GDM1 (cell line): ENCODE measurements at regions not wholly inside any gene's neighbourhood (a gene's known extent, or its start where the extent isn't known, plus 50 kb on each side); places are given as distances from the start of the nearest gene placed in this dataset.
"Not testable (repeated sequence)": the region's sequence is repeated elsewhere in the genome, so short reads cannot be mapped to it uniquely, and the experiment has no call there.

ENCODE experiments used
- DNase-seq: peaks from one replicate; lab custom pipeline; 2025; lab: John Stamatoyannopoulos, UW

DNA sequence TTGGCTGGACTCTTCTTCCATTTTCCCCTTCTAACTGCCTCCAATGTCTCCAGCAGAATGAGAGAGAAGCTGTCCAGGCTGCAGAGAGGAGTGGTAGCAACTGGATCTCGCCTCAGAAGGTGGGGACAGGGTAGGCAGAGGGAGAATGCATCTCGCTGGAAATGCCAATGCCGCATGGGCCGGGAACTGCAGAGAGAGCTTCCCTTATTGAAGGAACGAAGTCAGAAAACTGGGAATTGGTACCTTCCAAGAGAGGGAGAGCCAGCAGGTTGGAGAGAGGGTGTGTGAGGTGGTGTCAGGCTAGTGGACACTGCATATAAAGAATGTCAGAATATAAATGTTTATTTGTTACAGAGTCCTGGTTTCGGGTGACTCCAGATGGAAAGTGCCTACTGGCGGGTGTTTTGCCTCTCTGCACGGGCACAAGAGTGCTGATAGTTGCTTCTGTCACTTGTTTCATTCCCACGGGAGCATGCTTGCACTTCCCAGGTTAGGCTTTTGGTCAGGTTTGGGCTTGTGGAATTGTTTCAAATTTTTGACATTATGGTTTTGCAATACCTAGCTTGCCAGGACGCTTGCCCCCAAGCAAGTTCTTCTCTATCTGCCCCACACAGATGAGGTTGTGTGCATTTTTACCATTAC is 156.8 kb upstream of the STS start:
- DNase-seq, result no peak

DNA sequence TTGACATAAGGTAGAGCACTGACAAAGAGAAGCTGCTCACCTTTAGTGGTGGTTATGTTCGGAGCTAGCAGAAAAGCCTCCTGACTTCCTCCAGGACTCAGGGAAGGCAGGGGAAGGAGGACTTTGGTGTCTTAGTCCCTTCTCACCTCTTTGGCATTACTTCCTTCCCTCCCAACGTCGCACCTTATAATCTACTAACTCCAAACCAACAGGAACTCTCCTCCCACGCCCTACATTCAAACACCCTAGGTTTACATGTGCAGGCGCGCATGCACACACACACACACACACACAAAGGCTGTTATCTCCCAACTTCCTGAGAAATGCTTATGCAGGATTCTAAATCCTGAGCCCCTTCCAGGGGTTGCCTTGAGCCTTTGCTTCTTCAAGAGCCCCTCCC is 157.7 kb upstream of the STS start:
- no peak for DNase-seq

DNA sequence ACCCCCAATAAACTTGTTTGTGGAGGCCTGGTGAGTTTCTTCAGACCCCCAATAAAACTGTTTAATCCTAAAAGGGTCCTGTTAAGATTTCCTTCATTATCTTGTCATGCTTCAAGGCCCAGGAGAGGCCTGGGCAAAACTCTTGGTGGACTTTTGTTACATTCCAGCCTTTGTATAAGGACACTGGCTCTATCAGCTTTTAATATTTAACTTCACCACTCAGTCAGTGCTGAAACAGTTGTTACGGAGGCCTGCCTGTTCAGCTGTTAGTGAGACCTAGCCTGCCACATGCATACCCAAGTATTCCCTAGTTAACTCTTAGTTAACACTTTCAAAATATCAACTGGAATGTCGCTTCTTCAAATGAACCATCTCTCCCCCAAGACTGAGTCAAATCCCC is 158.8 kb upstream of the STS start:
- DNase-seq, result not testable (repeated sequence)

DNA sequence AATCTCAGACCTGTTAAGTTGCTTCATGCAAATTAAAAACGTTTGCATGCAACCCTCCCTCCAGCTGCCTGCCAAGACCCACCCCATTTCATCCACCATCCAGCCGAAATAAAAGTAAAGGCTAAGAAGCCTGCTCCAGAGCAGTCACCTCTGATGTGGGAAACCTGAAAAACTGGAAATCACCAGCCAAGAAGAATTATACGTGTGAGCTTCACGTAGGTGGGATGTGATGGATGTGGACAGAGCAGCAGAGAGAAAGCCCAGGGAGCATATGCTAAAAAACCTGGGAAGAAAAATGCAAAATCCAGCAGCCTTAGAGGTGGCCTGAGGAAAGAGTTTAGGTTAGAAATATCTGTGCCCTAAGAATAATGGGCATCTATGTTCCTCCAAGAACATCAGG is 160.6 kb upstream of the STS start:
- DNase-seq, result no peak

DNA sequence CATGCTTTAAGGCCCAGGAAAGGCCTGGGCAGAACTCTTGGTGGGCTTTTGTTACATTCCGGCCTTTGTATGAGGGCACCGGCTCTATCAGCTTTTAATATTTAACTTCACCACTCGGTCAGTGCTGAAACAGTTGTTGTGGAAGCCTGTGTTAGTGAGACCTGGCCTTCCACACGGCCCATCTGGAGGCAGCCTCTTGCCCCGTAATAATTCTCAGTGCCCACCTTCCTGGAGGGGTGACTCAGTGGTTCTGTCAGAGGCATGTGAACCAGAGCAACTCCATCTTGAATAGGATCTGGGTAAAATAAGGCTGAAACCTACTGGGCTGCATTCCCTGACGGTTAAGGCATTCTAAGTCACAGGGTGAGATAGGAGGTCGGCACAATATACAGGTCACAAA is 162.0 kb upstream of the STS start:
- DNase-seq, result no peak

DNA sequence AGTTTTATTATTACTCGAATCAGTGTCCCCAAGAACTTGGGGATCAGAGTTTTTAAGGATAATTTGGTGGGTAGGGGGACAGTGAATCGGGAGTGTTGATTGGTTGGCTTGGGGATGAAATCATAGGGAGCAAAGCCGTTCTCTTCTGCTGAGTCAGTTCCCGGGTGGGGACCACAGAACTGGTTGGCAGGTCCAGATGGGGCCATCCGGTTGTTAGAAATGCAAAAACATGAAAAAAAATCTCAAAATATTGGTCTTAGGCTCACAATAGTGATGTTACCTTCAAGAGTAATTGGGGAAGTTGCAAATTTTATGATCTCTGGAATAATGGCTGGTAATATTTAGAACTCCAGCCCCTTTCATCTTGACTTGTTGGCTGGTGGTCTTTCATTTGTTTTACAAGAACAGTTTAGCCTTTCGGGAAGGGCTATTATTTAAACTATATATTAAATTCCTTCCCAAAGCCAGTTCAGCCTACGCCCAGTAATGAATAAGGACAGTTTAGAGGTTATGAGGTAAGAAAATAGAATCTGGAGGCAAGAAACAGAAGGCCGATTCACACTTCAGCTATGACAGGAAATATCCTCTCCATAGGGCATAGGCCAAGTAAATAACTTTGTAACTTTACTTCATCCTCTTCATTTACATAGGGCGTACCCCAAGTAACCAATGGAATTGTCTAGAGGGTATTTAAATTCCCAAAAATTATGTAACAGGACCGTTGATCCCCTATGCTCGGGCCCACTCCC is 164.1 kb upstream of the STS start:
- no peak for DNase-seq

DNA sequence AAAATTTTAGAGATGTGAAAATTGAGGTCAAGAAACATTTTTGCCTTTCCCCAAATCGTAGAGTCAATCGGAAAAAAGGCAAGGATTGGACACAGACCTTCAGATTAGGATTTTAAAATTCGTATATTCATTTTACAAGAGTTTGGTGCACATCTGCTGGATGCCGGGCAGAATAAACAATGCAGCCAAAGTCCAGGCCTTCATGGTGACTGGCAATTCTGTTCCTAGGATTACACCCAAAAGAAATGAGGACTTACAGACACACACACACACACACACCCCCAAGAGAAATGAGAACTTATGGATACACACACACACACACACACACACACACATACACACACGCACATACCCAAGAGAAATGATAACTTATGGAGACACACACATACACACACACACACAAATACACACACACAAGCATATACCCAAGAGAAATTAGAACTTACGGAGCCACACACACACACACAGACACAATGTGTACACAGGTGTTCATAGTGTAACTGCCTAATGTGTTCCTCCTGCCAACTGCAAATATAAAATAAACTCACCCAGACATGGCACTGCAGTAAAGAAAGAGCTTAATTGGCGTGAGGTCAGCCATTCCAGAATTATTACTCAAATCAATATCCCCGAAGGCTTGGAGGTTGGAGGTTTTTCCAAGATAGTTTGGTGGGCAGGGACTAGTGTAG is 165.7 kb upstream of the STS start:
- no peak for DNase-seq

DNA sequence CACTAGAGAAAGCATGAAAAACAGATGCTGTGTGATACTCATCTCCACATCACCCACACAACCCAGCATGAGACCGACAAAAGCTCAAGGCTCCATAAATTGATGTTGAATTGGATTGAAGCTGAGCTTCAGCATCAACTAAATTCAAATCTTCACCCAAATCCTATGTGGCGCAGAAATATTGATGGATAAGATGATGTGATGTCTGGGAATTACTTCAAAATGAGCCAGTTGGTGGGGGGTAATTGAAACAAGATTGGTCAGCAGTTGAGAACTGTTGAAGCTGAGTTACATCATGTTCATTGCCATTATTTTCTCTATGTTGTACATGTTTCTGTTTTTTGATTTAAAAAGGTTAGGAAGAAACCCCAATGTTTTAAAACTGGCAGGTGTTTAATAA is 166.5 kb upstream of the STS start:
- no peak for DNase-seq

DNA sequence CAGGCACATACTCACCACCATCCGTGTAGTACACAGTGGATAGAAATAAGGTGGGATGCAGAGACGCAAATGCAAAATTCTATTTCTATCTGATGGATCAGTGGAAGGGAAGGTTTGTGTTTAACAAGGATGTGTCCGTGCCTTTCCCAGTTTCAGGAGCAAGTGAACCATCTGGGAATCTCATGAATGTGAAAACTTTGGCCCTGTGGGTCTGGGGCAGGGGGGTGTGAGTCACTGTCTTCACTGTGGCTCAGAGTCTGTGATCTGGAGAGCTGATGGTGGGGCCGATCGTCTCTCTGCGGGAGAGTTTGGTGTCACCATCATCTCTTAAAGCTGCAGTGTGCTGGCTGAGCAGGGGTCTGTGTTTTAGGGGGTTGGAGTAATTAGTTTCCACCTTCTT is 179.3 kb upstream of the STS start:
- no peak for DNase-seq

DNA sequence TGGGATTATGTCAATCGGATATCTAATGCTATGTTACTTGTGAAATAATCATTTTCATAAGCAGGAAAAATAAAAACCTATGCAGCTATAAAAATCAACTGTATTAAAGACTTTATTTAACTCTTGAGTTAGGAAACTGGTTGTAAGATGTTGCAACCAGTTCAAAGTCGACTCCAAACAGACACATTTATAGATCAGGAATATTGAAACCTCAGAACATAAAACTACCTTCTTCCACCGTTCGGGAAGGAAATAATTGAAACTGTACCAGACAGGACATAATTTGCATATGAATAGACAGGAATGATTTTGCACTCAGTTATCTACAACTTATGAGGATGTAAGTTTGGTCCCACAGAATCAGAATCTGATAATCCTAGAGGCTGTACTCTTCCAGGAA is 181.8 kb upstream of the STS start:
- no peak for DNase-seq

DNA sequence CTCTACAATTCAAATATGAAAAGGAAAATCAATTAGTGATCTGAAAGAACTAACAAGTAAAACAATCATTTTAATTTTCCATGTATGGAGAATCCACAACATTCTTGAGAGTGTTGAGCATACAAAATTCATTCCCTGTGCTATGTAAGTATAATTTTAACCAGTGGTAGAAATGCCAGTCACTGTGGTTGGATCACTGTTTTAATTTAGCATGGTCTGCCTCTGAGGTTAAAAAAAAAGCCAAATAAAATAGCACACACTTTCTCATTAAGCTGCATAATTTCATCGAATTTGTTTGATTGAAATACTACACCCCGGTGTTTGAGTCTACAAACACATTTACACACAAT is 185.5 kb upstream of the STS start:
- DNase-seq, result no peak

DNA sequence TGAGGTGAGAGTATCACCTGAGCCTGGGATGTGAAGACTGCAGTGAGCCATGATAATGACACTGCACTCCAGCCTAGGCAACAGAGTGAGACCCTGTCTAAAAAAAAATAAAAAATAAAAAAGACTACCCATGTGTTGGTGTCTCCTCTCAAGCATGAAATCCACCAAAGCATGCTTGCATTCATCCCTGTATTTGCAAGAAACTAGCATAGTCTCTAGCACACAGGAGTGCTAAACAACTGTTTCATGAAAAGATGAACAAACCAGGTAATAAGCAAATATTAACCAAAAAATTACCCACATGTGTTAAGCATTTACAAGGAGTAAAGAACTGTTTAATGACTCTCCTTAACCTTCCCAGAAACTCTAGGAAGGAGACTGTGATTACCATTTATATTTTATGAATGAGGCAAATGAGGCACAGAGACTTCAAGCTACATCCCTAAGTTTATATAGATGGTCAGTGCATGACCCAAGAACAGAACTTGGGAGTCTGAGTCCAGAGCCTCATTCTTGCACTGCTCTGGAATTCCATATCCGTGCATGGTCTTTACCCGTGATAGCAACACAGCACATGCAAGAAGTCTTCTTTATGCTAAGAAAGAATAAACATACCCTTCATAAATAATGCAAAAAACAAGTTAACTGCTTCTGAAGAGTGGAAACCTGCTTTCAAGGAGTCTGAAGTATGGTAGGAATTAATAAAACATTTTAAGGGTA is 186.1 kb upstream of the STS start:
- DNase-seq, result no peak

DNA sequence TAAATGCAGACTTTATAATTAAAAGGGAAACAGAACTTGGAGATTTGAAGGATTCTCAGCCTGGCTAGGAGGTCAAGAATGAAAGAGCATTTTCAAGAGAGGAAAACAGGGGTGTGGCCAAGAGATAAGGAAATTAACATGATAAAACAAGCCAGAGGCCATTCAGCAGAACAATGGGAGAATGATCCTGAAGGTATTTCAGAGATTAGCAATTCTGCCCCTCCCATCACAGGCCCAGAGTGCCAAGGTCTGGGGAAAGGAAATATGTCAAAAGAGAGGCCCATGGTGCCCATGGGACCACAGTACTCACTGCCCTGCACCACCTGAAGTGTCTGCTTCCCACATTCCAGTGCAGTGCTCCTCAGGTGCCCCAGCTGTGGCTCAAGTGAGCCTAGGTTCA is 188.5 kb upstream of the STS start:
- no peak for DNase-seq

DNA sequence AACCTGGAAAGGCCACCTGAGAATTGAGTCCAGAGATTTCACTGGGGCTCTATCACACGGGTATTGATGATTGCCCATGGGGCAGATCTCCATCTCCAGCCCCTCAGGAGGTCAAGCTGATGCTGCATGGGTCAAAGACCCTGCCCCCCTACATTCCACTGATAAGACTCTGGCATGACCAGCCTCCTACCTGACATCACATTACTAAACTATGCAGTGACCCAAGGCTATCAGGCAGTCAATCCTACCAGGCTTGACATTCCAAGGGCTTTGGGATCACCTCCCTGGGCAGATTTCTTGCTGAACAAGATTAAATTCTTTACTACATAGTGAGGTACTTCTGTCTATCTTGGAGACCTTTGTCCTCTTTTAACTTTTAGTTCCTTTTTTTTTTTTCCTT is 192.7 kb upstream of the STS start:
- no peak for DNase-seq

DNA sequence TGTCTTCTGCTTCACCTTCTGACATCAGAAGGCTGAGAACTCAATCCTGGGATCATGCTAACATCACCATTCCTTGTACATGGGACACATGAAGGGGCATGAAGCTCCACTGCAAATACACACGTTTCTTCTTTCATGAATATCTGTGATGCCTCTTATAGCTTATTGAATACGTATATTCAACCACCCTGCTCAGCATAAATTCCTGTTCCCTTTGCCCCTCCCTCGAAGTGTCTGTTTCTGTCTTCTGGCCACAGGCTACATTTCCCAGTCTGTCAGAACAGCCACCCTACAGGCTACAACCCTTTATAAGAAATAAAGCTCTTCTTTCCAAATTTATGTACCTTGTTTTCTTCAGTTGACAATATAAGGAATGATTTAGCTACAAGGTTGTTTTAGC is 201.3 kb upstream of the STS start:
- DNase-seq, result no peak

DNA sequence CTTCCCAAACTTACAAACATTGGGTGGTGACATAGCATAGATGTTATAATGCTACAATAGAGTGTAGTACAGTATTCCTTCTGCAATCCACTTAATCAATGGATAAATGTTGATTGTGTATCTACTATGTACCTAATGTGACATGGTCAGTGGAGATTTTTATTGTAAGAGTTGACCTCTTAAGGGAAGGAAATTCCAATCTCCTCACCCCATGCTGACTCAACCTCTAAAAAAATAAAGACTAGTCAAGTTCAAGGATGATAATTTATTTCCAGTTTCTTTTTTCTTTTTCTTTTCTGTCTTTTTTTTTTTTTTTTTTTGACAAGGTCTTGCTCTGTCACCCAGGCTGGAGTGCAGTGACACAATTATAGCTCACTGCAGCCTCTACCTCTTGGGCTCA is 206.5 kb upstream of the STS start:
- DNase-seq, result no peak

DNA sequence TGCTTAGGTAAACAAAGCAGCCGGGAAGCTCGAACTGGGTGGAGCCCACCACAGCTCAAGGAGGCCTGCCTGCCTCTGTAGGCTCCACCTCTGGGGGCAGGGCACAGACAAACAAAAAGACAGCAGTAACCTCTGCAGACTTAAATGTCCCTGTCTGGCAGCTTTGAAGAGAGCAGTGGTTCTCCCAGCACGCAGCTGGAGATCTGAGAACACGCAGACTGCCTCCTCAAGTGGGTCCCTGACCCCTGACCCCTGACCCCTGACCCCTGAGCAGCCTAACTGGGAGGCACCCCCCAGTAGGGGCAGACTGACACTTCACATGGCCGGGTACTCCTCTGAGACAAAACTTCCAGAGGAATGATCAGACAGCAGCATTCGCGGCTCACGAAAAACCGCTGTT is 214.6 kb upstream of the STS start:
- not testable (repeated sequence) for DNase-seq

DNA sequence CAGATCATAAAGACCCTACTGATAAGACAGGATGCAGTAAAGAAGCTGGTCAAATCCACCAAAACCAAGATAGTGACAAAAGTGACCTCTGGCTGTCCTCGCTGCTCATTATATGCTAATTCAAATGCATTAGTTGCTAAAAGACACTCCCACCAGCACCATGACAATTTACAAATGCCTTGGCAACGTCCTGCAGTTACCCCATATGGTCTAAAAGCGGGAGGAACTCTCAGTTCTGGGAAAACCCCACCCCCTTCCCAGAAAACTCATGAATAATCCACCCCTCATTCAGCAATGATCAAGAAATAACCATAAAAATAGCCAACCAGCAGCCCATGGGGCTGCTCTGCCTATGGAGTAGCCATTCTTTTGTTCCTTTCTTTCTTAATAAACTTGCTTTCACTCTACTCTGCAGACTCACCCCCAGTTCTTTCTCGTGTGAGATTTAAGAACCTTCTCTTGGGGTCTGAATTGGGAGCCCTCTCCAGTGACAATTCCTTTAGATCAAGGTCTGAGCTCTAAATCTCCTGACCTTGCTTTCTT is 217.1 kb upstream of the STS start:
- DNase-seq, result no peak

DNA sequence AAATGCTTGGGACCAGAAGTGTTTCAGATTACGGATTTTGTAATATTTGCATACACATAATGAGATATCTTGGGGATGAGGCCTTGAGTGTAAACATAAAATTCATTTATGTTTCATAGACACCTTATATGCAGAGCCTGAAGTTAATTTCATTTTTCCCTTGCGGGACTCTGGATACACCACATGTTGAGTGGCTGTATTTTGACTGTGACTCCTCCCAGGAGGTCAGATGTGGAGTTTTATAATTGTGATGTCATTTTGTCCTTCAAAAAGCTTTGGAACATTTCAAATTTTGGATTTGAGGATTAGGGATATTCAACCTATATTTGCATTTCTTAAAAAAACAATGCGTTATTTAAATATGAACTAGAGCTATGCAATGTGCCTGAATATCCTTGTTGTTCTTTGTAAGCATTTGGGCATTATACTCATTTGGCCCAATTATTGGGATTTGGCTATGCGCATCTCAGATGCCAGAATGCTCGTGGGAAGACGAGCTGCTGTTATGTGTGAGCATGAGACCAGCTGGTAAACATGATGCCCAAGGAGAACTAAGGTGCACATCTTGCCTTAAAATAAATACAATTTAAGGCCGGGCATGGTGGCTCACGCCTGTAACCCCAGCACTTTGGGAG is 223.0 kb upstream of the STS start:
- DNase-seq, result no peak

DNA sequence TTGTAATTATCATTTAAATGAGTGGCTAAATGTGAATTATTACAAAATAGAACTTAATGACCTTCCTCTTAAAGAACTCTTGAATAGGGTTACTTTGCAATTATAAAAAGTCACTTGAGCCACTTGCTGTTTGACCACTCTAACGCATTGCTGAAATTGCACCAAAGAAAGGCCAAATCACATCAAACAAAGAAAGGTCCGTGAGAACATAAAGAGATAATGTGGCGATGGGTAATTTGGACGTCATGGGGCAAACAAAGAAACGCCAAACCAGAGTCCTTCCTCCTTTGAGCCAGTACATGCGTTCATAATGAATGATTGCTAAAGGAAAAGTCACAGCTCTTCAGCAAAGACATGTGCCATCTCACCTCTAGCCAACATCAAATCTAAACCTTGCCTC is 229.8 kb upstream of the STS start:
- no peak for DNase-seq

DNA sequence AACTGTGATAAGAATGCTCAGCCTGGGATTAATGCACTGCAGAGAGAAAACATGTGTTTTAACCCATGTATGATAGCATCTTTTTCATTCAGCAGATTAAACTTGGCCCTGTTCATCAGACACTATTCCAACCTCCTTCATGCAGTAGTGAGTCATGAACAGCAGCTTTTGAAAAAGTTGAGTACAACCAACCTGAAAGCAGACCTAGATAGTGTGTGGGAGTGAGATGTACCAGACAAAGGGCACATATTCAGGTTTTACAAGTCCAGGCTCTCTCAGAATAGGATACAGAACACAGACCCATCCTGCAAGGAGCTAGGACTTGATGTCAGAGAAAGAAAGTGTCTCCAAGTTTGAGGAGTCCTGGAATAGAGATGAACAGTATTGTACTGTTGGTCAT is 237.3 kb upstream of the STS start:
- no peak for DNase-seq

DNA sequence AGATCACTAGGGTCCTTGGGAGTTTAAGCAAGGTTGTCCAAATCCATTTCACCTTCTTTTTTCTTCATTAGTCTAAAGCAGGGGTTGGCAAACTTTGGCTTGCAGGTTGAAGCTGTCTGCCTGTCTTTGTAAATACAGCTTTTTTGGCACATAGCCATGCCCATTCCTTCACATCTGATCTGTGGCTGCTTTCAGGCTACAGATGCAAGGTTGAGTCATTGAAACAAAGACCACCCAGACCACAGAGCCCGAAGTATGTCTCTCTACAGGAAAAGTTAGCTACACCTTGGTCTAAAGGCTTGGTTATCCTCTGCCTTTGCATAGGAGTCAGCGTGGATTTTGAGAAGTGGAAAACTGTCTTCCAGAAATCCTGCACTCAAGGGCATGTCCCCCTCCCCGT is 238.1 kb upstream of the STS start:
- DNase-seq, result no peak
